Amniotic epithelial cell (primary cell): ENCODE measurements at regions not wholly inside any gene's neighbourhood (a gene's known extent, or its start where the extent isn't known, plus 50 kb on each side); places are given as distances from the start of the nearest gene placed in this dataset.

ENCODE experiments used
- DNase-seq: peaks from one replicate; pipeline ENCODE4 v3.0.0-alpha.2; 2010; ENCODE audit warnings: low read depth

DNA sequence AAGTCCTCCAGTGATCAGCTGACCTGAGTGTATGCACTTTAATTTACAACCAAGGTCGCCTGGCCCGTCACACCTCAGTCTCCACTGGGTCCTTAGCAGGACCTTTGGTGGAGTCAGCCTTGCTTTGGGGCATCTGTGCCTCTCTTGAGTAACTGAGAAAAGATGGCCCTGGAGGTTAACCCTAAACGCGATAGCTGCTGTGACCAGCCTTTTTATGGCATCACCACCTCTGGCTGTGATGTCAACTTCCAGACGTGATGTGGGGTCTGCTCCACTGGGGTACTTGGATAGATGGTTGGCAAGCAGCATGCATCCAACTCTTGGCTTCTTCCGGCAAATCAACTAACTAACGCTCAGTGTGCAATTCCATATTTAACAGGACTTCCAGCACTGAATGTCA lies 122.8 kb upstream of the RTL1 start:
- no peak for DNase-seq

DNA sequence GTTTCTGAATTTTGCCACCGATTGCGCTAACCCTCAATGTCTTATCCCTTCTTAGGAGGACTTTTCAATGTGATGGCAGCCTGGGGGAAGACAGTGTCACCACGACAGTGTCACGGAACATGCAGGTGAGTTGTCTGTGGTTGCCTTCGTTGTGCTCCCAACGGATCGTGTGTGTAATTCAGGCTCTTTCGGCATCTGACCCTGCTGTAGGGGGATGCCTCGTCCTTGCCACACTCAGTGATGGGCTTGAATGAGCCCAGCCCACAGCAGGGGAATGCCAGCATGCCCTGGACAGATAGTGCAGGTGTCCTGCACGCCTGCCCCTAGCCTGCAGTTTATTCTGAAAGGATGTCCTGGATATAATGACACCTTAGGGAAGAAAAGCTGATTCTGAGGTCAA lies 123.8 kb upstream of the RTL1 start:
- no peak for DNase-seq

DNA sequence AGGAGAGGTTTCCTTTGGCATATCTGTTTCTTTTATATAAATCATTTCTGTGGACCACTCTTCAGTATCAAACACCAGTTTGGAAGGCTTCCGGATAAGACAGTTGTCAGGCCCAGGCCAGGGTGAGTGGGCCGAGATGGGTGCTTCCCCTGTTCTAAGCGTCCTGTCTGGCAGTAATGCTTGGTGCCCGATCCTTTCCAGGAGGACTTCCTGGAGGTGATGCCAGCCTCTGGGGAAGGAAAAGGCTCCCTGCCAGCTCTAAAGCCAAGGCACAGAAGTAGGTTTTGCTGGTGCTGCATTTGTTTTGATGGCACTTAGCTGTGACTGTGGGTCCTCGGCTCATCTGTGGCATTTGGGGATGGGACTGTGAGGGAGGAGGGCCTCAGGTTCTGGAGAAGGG lies 124.4 kb upstream of the RTL1 start:
- DNase-seq = no peak

DNA sequence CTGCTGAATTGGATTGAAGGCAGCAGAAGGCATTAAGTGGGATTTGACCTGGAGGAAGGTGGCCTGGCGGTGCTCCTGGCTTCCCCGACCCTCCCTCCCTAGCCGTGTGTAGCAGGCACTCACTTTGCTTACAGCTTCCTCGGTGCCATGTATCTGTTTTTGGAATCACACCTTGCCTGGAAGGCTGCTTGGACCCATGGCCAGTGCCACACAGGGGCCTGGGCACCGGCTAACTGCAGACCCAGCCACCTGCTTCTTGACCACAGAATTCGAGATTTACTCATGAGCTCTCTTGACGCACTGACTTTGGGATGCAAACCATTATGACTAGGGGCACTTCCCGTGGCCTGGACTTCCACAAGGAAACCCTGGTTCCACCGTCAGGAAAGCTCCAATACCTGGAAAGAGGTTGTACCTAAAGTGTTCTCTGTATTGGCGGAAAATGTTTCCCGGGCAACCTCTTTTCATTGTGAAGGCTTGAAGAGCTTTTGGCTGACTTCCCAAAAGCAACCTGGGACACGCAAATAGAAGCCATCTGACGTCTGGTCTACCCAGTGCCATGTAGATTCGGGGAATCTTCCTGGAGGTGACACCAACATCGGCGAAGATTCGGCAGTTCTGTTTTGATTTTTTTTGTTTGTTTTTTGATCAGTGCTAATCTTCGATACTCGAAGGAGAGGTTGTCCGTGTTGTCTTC lies 125.6 kb upstream of the RTL1 start:
- no peak for DNase-seq

DNA sequence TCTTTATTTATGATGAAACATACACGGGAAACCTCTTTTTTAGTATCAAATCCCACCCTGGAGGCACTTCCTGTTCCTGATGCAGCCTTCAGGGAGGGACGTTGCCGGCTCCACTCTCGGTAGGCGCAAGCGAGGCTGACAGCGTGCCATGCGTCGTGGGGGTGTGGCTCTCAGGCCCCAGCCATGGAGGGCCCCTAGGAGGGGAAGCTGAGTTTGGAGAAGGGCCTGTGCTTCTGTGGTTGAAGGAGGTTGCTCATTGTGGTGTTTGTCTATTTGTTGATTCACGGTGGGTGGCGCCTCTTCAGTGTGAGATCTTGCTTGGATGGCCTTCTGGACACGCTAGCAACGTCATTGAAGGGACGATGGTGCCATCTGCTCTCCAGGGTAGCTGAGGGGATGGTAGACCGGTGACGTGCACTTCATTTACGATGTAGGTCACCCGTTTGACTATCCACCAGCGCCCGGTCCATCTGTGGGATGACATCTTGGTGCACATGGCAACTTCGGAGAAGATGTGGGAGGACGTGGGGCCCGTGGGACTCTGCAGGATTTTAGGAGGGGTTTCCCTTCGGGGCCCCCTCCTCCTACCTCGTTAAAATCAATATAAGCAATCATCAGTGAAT lies 126.3 kb upstream of the RTL1 start:
- DNase-seq = no peak

DNA sequence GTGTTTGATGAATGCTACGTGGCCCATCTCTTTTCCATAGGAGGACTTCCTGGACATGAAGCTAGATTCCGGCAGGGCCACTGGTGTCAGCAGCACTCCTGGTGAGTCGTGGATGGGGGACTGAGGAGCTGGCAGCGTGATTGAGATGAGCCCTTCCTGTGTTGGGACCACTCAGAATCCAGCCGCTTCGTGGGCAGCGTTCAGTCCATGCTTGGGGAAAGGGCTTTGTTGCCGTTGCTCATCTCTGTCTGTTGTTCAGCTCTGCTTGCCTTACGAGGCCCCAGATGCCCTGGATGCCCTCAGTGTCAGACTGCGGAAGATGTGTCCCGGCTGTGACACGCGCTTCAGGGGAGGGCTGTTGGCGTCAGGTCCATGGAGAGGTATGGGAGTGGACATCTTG lies 127.1 kb upstream of the RTL1 start:
- no peak for DNase-seq

DNA sequence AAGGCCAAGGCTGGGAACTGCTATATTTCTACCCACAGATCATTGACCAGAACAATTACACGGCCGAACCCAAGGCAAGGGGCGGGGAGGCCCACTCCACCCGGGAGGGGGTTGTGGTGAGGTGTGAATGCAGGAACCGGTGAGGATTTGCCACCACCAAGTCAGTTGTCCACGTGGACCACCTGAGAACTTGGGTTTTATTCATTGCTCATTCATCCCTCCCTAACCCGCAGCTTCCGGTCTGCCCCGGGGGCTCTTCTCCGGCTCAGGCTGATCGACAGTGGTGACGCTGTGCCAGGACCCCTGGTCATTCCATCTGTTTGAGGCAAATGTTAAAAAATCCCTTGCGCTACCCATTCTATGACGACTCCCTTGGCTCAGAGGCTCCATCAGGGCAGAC lies 127.7 kb upstream of the RTL1 start:
- no peak for DNase-seq

DNA sequence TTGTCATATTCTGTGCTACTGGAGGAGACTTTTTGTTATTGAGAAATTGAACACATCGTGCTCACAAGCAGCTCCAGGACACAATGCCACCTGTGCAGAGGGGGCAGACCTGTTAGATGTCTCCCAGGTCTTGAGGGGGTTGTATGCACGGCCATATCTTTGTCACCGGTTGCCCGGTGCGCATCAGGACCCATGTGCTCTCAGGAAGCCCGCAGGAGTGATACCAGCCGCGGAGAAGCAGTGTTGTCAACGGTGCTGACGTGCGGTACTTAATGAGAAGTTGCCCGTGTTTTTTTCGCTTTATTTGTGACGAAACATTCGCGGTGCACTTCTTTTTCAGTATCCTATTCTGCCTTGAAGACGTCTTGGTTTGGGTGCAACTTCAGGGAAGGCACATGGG lies 128.2 kb upstream of the RTL1 start:
- DNase-seq = no peak

DNA sequence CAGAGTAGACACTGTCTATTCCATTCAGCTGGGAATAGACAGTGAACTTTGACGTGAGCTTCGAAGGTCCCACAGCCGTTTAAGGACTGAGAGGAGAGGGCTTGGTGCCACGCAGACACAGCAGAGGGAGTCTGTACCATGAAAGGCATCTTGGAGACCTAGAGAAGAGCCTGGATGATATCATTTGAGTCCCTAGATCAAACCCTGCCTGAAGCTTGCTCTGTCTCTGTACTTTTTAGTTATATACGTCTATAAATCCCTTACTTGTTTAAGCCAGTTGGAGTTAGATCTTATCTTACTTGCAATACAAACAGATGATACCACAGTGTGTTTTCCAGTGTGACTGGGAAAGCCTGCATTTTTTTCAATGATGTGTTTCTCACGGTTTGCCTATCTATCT lies 128.9 kb upstream of the RTL1 start:
- DNase-seq = no peak

DNA sequence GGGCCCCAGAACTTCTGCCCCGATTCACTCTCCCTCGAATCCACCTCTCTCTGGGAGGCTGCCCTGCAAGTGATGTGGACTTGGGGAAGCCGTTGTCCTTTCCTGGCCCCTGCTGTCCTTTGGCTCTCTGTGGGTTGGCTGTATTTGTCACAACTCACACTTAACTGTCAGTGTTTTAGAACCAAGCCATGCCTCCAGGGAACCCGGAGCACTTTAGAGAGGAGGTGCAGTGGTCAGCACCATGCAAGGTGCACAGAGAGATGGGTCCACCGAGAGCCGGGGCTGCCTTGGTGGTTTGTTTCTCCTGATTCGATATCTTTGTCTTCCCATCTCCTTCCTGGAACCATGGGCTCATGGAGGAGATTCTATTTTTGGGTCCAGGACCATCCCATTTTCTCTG lies 129.5 kb upstream of the RTL1 start:
- no peak for DNase-seq

DNA sequence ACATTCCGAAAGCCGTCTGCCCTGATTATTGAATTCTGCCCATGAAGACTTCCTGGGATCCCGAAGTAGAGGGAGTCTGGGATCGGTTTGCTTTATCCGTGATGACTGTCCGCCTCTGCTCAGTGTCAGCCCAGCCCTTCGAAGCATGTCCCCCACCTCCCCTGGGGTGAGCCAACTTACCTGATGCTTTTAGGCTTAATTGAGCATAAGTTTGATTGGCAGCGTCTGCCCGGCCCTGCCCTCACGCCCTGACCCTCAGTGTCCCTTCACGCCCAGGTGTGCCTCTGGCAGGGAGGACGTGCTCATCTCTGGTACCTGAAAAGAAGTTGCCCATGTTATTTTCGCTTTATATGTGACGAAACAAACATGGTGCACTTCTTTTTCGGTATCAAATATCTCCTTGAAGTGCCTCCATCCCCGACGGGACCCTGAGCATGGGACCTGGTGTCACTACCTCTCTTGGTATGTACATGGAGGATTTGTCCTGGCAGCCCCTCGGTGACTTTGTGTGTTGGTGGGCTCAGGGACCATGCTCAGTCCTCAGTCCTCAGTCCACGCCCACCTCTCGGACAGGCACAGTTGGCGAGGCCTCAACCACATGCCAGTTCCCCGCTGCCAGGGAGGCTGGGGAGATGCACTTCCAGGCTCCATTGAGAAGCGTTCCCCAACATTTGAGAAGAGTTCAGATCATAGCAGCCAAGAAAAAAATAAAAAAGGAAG lies 130.1 kb upstream of the RTL1 start:
- DNase-seq = no peak

DNA sequence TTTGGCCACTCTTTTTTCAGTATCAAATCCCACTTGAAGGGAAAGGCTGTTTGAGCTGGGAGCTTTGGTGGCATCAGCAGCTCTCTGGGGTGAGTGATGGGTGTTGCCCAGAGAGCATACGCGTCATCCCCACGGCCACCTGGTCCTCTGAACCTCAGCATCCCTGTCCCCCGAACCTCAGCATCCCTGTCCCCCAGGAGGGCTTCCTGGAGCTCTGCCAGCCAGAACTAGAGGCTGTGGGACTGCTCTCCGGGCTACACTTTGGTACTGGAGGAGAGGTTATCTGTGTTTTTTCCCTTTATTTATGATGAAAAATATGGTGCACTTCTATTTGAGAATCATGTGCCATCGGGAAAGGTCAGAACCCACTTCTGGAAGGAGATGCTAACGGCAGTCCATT lies 131.5 kb upstream of the RTL1 start:
- DNase-seq = no peak

DNA sequence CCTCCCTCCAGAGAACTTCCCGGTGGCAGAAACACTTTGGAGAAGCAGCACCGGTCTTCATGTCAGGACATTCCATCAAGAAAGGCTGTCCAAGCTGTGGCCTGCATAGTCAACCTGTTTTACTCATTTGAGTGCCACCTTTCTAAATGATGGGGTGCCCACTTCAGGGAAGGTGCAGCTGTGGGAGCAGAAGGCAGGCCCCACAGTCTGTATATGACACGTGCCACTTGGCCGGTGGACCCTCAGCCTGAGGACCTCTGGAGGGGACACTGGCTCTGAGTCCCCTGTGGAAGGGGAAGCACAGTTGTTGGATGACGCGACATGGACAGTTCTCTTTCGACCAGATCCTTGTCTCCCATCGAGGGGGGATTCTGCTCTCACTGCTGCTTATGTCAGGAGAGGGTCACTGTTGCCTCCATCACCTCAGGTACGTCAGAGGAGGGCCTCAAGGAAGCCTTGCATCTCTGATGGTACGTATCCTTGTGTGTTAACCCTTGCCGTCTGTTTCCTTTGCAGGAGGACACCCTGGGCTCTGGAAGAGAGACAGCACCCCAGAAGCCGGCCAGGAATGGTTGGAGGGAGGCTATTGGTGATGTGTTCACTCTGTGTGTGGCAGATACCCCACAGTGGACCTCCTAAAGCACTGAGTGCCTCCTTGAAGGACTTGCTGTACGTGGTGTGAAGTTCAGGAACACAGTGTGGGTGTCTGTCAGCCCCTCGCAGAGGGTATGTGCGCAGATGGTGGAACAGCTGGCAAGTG lies 132.1 kb upstream of the RTL1 start:
- no peak for DNase-seq

DNA sequence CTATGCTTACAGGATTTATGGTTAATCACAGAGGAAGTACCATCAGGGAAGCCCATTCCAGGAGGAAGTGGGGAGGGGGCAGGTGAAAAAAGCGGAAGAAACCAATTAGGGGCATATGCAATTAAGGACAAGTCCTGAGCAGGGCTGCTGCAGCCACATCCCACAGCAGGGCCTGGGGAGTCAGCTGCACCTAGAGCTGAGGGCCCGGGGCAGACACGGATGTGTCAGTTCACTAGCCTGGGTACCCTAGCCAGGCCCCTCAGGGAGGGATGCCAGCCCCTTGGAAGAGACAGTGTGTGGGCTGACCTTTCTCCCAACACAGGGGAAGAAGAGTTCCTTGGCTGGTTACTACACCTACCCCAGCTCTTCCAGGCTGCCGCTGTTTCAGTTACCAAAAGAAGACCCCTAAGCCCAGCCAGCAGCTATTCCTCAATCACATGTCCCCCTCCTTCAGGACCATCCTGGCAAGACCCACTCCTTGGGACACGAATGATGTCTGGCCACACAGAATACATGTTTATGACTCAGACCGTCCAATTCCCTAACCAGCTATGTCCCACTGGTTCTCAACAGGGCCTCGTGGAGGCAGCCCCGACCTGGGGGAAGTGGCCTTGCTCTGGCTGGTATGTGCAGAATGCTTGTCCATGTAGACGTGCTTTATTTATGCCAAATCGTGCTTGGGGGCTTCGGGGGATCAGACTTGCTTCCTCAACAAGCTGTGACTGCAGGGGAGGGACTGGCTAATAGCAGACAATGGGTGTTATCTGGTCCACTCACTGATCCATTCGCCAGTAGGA lies 133.7 kb upstream of the RTL1 start:
- DNase-seq = no peak

DNA sequence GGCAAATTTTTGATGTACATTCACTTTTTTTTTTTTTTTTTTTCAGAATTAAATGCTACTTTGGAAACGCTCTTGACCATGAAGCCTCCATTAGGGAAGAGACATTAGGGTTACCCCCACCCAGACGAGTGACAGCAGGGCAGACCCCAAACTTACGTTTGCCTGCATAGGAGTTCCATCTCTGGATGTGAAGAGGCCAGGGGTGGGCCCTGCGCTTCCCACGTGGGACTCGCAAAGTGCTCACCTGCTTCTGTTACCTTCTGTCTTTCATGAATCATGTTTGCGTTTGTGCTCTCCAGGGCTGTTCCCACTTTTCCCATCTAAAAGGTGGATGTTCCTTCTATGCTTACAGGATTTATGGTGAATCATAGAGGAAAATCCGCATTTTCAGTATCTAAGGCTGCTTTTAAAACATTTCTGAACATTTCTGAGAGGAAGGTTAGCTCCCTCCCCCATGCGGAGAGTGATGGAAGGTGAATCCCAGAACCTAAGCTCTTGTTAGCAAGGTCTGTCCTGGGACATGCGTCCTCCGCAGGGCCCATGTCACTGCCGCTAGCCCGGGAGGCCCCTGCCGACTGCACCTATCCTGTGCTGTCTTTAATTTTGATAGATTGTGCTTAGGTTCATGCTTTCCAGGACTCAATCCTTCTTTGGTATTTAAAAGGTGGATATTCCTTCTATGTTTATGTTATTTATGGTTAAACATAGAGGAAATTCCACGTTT lies 135.7 kb upstream of the RTL1 start:
- DNase-seq = no peak

DNA sequence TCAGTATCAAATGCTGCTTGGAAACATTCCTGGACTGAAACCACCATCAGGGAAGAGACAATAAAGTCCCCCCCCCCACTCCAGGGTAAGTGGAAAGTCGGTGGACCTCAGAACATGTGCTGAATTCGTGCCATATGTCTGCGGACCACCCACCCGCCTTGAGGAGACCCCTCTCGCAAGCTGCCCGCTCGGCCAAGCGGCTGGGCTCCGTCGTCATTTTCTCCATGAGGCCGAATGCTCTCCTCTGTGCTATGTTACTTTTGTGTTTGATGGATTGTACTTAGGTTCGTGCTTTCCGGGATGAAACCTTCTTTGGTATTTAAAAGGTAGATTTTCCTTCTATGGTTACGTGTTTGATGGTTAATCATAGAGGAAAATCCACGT lies 136.2 kb upstream of the RTL1 start:
- DNase-seq = no peak

DNA sequence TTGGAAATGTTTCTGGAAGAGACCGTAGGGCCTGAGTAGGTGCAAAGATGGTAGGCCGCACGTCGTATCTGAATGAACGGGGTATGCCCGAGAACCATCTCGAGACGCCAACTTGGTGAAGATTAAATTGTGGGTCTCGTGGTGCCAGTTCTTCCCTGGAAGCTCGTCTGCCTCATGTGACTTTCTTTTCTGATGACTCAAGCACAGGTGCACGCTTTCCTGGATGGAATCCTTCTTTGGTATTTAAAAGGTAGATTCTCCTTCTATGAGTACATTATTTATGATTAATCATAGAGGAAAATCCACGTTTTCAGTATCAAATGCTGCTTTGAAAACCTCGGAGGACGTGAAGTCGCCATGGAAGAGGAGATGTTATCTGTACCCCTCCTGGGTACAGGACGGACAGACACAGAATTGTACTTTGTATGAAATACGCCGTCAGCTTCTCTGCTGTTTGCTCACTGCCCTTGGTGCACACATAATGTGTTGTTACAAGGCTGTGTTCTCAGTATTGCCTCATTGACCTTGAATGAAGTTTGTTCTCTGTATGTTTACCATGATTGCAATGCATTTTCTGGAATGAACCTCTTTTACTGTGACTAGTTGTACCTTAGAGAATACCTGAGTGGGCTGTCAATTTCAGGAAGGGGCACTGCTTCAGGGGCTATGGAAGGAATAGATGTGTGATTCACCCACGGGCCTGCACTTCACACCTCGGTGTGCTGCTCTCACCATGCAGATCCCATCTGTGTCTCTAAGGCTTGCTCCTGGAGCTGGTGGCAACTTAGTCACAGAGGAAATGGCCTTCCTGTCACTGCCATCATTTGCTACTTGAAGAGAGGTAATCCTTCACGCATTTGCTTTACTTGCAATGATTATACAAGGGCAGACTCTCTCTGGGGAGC lies 137.3 kb upstream of the RTL1 start:
- no peak for DNase-seq

DNA sequence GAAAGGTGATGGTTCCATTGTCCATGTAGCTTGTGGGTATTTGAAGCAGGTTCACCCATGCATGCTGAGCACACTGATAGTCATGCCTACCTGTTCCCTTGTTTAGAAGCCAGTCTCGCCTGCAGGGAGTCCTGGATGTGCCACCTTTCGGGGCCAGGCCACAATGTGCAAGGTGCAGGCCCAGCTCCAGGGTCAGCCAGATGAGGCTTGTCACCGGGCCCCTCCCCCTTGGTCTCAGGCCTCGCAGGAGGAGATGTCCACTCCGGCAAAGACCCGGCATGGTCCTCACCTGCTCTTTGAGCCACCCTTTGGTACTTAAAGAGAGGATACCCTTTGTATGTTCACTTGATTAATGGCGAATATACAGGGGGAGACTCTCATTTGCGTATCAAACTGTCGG lies 140.4 kb upstream of the RTL1 start:
- DNase-seq = no peak

DNA sequence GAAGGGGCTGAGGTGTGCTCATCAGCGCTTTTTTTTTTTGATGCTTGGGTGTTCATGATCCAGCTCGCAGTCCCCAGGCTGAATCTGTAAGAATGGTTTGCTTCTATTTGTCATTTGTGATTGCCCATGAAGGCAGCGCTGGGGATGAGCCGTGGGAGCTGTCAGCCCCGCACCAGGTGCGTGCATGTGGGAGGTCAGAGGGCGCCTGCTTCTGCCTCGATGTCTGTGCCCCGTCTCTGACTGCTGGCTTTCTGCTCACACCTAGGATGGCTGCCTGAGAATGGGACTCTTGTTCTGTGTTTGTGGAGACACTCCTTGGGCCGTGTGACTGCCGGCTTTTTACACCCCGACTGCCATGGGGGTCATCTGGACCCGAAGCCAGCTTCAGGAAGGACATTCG lies 141.2 kb upstream of the RTL1 start:
- DNase-seq = no peak

DNA sequence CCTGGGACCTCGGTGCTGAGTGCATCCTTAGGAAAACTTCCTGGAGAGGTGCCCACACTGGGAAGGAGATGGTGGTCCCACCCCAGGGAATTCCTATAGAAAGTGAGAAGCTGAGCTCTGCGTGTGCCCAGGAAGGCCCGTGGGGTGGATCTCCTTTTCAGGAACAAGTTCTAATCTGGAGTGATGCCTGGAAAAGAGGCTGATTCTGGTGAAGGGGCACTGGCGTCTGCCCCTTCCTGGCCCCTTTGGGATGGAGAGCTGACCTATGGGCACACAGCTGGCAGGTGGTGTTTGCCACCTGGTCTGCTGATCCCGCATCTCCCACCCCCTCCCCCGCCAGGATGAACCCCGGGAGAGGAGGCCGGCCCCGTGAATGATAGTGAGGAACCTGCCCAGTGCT lies 142.0 kb upstream of the RTL1 start:
- no peak for DNase-seq
